HS-27A (cell line): ENCODE measurements at regions not wholly inside any gene's neighbourhood (a gene's known extent, or its start where the extent isn't known, plus 50 kb on each side); places are given as distances from the start of the nearest gene placed in this dataset.
A peak's percentile ranks its signal among the peaks of the same experiment; 100 is the strongest.
"Not testable (repeated sequence)": the region's sequence is repeated elsewhere in the genome, so short reads cannot be mapped to it uniquely, and the experiment has no call there.

ENCODE experiments used
- DNase-seq: peaks from one replicate; pipeline ENCODE4 v3.0.0-alpha.2; 2012; ENCODE audit warnings: low read depth, missing footprints

GRCh38 chr6:28585335-28585734 is 59.7 kb downstream of the GPX5 start:
- DNase-seq = no peak

DNA sequence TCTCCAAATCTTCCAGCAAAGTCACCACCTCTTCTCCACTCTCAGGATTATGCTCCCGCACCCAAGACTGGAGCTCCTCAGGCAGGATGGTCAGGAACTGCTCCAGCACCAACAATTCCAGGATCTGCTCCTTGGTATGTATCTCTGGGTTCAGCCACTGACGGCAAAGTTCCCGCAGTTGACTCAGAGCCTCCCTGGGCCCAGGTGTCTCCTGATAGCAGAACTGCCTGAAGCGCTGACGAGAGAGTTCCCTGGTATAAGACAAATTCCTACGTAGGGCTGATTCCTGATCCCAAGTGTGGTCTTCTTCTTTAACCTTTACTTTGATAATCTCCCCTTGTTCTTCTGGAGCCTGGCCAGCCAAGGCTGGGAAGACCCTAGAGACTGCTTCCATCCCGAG is 60.6 kb downstream of the GPX5 start:
- DNase-seq = no peak

DNA sequence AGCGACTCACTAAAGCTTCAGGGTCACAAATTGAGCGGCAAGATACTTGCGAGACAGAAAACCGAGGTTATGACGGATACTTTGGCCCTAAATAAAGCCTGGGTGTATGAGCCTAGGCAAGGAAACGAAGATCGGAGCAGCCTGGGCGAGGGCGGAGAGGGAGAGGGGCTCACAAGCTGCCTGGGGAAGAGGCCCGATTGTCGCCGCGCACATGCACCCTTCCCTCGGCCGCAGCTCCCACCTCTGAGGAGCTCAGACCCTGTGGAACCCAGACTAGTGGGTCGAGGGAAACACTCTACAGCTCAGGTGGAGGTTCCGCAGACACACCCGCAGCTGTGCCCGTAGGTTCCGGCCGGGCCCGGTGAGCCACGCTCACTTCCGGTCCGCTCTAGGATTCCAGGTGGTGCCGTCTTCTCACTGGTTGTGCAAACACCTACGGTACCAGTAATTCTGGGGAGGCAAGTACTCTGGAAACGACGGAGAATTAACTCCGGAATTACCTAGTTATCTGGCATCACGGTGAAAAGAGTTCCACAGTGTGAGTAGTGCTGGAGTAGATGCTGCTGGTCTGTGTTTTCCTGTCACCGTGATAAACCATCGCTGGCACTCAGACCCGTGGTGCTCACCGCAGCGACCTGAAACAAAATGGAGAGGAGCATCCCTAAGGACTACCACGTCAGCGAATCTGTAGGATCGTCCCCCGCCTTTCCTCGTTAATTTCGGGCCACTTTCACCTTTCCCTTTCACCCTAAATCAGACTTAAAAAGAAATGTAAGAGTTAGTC is 61.5 kb downstream of the GPX5 start:
- no peak for DNase-seq

GRCh38 chr6:28587746-28588075 is 62.0 kb downstream of the GPX5 start:
- DNase-seq = no peak

DNA sequence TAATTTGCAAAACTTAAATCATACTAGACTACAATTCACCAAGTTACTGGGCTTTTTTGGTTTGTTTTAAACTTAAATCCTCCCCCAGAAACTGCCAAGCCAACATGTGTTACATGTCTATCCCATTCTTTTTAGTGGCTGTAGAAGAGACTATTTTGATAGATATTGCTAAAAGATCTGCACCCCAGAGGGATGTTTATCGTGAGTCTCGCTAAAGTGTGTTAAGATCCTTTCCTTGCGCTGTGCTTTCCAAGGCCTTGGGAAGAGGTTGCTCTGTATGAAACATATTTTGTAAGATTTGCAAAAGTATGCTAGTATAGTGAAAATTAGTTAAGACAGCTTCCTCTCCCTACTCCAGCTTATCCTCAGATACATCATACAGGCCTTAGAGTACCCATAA is 63.0 kb downstream of the GPX5 start:
- no peak for DNase-seq

GRCh38 chr6:28589234-28589956 is 63.7 kb downstream of the GPX5 start:
- DNase-seq = peak; percentile 94

GRCh38 chr6:28589957-28590349 is 64.3 kb downstream of the GPX5 start:
- DNase-seq = no peak

DNA sequence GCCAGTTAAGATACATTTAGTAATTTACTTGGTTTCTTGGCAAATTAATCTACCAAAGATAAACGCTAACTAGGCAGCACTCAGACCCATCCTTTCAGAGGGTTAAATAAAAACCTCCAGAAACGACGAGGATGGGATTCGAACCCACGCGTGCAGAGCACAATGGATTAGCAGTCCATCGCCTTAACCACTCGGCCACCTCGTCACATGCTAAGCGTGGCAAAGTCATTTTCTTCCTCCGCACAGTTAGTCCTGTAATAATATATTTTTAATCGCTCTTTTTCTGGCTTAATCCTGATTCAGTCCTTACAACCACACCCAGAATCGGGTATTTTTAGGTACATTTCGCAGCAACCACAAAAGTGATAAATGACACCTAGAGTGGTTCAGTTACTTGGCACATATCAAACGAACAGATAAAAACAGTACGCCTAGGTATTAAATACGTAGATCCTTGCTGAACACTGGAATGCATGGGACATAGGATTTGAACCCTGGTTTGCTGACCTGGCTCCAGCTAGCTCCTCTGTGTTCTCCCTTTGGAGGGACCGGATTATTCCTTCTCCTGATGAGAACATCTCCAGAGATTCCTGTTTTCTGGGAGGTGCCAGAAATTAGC is 71.6 kb downstream of the GPX5 start:
- DNase-seq = peak; percentile 74

GRCh38 chr6:28597924-28598722 is 72.4 kb downstream of the GPX5 start:
- DNase-seq = no peak

GRCh38 chr6:28598757-28599686 is 73.3 kb downstream of the GPX5 start:
- no peak for DNase-seq

- DNase-seq = no peak
These were observed 74.6 kb downstream of the GPX5 start for GRCh38 chr6:28600245-28600644.

DNA sequence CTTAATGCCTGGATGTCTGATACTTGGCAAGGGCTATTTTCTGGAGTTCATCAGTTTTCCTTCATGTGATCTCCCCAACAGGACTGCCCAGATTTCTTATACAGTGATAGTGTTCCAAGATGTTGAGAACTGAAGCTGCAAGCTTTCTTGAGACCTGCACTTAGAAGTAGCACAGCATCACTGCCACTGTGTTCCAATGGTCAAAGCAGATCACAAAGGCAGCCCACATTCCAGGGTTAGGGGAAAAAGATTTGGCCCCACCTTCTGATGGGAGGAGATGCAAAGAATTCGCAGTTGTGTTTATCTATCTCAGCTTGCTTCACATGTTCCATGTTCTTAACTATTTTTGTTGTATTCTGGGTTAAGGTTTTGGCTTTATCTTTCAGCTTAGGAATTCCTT is 78.2 kb downstream of the GPX5 start:
- no peak for DNase-seq

DNA sequence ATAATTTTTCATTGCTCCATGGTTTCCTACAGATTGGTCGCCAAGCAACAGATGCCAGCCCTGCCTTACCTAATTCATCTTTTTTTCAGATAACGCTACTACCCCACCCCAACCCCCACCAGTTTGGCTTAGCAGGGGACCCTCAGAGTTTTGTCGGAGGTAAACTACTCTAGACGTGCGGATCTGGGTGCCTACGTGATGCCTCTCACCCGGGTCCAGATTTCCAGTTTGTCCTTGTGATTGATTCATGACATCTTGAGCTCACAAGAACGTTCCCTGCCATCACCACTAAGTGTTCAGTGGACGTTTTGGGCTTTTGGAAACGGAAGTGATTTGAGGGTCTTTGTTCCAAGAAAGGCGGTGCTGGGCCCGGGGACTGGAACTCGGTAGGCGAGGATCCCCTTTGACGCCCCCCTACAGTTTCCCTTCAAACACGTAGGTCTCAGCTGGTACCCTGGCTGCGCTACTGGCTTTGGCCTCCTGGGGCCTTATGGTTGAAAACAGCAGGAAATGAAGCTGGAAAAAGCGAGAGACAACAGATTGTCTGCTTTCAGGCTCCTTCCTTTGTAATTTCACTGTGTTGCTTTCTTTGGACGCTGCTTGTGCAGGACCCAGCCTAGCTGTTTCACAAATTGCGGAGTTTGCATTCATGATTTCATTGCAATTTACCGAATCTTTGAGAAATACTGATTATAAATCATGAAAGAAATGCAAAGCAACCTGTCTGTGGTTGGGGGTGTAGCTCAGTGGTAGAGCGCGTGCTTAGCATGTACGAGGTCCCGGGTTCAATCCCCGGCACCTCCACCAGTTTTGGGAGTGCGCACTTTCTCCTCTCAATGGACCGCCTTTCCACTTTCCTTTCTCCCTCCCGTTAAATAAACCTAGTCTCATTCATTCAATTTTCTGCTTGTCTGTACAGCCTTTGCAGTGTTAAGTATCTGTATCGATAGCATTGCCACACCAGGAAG is 81.0 kb downstream of the GPX5 start:
- DNase-seq = peak; percentile 77

- DNase-seq = no peak
These were observed 82.3 kb downstream of the GPX5 start for GRCh38 chr6:28607990-28608389.

DNA sequence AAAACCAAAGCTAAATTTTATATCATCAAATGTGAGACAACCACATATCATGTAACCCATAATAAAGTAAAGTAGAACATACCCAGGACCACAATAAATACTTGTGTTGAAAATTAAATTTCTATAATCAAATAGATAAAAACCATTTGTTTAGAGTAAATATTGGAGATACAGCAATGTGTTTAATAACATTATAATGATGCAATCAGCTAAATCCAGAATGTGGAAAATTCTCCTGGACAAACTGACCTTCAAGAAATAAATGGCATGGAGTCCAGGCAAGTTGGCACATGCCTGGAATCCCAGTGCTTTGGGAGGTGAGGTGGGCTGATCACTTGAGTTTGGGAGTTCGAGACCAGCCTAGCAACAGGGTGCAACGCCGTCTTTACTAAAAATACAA is 84.0 kb downstream of the GPX5 start:
- DNase-seq = no peak

DNA sequence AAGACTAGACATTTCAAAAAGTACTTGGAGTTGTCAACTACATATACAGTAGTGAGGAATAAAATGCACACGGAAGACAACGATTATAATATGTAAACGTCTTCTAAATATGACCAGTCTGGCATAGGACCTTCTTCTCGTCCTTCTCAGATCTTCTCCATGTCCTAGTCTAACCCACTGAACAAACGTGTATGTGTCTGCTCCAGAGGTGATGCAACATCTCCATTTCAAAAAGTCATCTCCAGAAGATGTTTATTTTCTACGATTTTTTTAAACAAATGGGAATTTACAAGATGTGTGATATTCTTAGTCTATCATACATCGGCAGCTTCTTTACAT is 89.9 kb downstream of the GPX5 start:
- DNase-seq = no peak

DNA sequence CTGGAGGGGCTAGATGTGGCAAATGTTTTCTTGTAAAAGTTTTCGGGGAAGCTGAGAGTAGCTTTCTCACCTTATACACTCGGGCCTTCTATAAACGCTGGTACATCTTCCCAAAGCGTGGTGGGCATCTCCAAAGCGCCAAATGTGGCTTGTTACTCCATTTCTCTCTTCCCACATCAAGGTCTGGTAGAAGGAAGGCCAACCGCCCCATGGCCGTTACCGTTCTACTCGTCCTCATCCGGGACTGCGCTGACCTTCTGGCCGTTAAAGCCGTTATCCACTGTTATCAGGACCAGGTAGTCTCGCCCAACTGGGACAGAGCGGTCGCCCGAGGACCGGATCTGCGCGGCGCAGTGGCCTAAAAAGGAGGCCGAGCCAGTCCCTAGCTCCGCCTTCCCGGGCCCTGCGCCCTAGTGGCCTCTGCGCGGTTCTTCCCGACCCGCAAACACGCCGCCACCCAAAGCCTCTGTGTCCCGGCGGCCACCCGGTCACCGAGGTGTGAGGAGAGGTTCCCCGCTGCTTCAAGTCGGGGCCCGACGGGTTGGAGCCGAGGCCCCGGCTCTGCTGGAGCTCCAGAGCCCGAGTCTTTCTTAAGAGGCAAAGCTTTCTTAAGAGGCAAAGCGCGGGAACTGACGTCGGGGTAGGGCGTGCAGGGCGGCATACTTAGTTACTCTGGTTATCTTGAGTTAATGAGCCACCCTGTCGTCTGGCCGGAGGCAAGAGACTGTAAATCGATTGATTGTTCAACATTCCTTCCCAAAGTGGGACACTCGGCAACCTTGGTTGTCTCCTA is 90.5 kb downstream of the GPX5 start:
- no peak for DNase-seq

- no peak for DNase-seq
These were observed 93.3 kb downstream of the GPX5 start for GRCh38 chr6:28618898-28619555.

DNA sequence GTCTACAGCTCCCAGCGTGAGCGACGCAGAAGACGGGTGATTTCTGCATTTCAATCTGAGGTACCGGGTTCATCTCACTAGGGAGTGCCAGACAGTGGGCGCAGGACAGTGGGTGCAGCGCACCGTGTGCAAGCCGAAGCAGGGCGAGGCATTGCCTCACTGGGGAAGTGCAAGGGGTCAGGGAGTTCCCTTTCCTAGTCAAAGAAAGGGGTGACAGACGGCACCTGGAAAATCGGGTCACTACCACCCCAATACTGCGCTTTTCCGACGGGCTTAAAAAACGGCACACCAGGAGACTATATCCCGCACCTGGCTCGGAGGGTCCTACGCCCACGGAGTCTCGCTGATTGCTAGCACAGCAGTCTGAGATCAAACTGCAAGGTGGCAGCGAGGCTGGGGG is 95.6 kb downstream of the GPX5 start:
- DNase-seq = not testable (repeated sequence)
